Skeletal muscle satellite cell (primary cell): ENCODE measurements at regions not wholly inside any gene's neighbourhood (a gene's known extent, or its start where the extent isn't known, plus 50 kb on each side); places are given as distances from the start of the nearest gene placed in this dataset.

Experiments used
- H3K27me3 ChIP-seq: 2 replicates; pipeline ENCODE4 v1.7.0; 2013; ENCODE audit warnings: low read length; ENCODE audit not compliant: control insufficient read depth, insufficient read depth
- H3K36me3 ChIP-seq: 2 replicates; pipeline ENCODE4 v1.7.0; 2013; ENCODE audit warnings: mild to moderate bottlenecking, control low read depth, low read length; ENCODE audit not compliant: insufficient read depth
- H3K4me1 ChIP-seq: 2 replicates; pipeline ENCODE4 v1.7.0; 2013; ENCODE audit warnings: low read length; ENCODE audit not compliant: control insufficient read depth, insufficient read depth
- H3K4me2 ChIP-seq: 2 replicates; pipeline ENCODE4 v1.7.0; 2013; ENCODE audit warnings: mild to moderate bottlenecking, low read length
- H3K4me3 ChIP-seq: 2 replicates; pipeline ENCODE4 v1.7.0; 2013; ENCODE audit warnings: low read length
- H3K9ac ChIP-seq: 2 replicates; pipeline ENCODE4 v1.7.0; 2013; ENCODE audit warnings: mild to moderate bottlenecking, low read depth, low read length, moderate library complexity
- H3K9me3 ChIP-seq: replicated peaks from 2 replicates; pipeline ENCODE4 v1.7.0; 2013; ENCODE audit warnings: mild to moderate bottlenecking, control low read depth, low read length

DNA sequence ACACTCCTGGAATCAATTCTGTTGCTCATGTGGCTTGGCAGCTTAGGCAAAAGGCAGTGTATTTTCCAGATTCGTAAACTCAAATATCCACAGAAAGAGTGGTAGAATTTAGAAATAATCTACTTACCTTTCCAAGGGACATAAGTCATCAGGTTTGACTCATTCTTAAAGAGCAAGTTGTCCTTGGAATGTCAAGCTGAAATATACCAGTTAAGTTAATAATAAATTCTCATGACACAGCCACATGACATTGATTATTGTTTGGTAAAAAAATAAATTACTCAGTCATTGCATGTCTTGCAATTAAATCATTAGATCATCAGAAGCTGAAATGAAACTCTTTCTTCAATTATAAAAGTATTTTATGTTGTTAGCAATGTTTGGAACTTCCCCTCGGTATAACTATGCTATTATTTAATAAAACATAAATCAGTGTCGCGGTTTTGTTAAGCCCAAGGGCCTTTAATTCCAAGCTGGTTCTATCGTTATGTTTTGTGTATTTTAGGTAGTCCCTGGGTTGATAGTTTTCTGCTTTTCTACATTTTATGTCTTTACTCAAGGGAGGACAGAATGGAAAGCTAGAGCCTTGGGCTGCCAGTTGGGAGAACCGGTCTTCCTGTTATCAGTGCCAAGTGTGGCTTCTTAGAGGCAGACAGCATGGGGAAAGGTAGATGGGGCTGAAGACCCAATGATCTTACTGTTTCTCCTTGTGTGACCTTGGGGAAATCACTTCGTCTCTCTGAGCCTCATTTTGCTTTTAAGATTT, 79.3 kb upstream of the PRLR start:
- no peaks in the 10 kb centered on the region for H3K9me3 ChIP-seq
- H3K4me3 ChIP-seq, result no peak overlapping the region
- H3K4me2 ChIP-seq, result no peak overlapping the region
- peaks cover 3% of the 10 kb centered on the region for H3K4me1 ChIP-seq
- H3K36me3 ChIP-seq, result no peaks in the 10 kb centered on the region
- H3K27me3 ChIP-seq, result peaks cover 44% of the 10 kb centered on the region
- H3K9ac ChIP-seq, result no peak overlapping the region

DNA sequence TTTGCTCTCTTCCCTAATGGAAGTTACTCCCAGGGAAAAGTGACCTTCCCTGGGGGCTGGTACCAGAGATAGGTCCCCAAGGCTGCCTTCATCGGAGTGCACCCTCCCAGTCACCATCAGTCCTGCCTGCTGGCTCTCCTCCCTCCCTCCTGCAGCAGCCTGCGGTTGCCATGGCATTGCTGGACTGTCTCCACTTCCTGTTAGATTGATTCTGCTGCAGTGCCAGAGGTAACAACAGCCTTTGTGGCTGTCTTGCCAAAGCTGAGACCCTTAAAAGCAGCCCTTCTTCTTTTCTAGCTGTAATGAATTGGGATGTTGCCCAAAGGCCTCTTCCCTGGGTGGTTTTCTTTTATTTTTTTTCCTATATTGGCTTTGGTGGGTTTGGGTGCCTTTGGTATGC, 78.1 kb upstream of the PRLR start:
- Histone ChIP-seq H3K4me2 (no peak overlapping the region), H3K4me3 (no peak overlapping the region), H3K36me3 (no peaks in the 10 kb centered on the region), H3K9me3 (no peaks in the 10 kb centered on the region), H3K9ac (no peak overlapping the region), H3K4me1 (peaks cover 3% of the 10 kb centered on the region), H3K27me3 (peaks cover 47% of the 10 kb centered on the region)

GRCh38 chr5:35306716-35307365, 76.6 kb upstream of the PRLR start:
- H3K4me2 ChIP-seq, result no peak overlapping the region
- peaks cover 44% of the 10 kb centered on the region for H3K27me3 ChIP-seq
- H3K4me1 ChIP-seq, result no peaks in the 10 kb centered on the region
- H3K4me3 ChIP-seq, result no peak overlapping the region
- H3K9me3 ChIP-seq, result no peaks in the 10 kb centered on the region
- H3K36me3 ChIP-seq, result no peaks in the 10 kb centered on the region
- H3K9ac ChIP-seq, result no peak overlapping the region

DNA sequence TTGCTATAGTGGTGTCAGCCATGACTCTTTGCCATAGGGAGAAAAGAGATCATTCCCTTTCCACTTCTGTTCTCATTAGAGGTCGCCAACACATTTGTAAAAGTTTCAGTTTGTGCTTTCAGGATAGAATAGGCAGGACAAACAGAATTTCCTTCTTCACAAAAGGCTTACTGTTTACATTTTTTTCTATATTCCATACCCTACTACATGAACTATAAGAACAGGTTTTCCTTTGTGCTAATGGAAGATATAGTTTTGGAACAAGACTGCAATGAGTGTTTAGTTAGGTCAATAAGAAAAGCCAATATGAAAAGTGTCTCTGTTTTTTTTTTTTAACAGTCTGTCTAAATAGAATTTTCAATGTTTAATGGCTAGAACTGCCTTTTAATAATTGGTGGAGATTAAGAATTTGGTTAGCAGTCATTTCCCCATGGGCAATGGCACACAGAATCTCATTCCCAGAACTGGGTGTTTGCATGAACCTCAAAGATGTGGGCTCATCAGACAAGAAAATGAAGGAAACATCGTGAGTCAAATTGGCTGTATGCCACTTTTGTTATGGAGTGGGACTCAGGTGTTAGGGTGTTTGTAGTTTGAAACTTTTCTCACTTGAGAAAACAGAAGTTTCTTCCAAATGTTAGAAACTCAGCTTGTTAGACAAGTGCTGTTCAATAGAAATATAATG, 75.2 kb upstream of the PRLR start:
- Histone ChIP-seq H3K4me2 (no peak overlapping the region), H3K4me1 (no peaks in the 10 kb centered on the region), H3K9me3 (no peaks in the 10 kb centered on the region), H3K36me3 (no peaks in the 10 kb centered on the region), H3K27me3 (peaks cover 34% of the 10 kb centered on the region), H3K9ac (no peak overlapping the region), H3K4me3 (no peak overlapping the region)

DNA sequence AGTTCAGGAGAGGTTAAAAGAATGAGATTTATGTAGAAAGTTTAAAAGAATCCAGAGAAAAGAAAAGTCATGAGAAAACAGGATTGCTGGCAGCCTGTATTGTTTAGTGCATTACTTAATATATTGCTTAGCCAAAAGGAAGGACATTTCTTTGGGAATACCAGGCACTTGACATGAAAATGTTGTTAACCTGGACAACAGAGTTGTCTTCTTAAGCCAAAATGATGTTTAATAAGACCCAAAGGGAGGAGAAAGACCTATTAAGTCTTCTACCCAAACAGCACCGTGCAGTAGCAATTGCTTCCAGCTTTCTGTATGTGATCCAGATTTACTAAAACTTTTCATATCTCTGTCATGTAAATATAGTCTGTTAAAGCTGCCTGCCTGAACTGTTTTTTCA, 74.0 kb upstream of the PRLR start:
- Histone ChIP-seq H3K9ac (no peak overlapping the region), H3K27me3 (peaks cover 23% of the 10 kb centered on the region), H3K4me3 (no peak overlapping the region), H3K36me3 (no peaks in the 10 kb centered on the region), H3K4me1 (no peaks in the 10 kb centered on the region), H3K4me2 (no peak overlapping the region), H3K9me3 (no peaks in the 10 kb centered on the region)

DNA sequence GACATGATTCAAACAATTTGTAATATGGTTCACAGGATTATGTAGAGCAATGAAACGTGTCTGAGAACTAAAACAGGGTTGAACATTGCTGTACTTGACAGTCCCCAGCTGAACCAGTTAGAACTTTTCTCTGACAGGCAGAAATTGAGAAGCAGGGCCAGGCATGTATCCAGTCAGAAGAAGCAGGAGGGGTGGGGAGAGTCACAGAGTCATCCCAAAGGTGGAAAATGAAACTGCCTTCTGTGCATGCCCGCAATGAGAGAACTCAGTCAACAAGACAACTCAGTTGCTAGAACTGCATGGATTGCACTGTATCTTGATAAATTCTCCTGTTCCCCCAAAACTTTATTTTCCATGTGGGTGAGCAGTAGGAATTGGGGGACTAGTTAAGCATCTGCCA, 72.9 kb upstream of the PRLR start:
- Histone ChIP-seq H3K4me2 (no peak overlapping the region), H3K9ac (no peak overlapping the region), H3K4me1 (no peaks in the 10 kb centered on the region), H3K4me3 (no peak overlapping the region), H3K27me3 (peaks cover 16% of the 10 kb centered on the region), H3K9me3 (no peaks in the 10 kb centered on the region), H3K36me3 (no peaks in the 10 kb centered on the region)

DNA sequence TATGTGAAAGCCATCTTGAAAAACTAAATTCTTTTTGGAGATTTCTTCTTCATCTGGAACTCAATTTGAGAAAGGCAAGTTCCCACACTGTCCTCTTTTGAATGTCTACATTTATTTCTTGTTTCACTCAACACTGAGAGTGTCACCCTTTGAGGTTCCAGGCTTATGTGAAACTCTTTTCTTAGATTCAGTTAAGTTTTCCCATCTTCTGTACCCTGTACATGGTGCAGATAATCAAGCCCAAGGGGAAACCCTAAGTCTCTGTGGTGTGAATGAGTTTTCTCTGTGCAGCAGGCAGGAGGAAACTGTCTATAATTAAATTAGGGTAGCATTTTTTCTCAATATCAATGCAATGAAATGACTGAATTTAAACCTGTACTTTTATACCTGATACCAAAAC, 72.3 kb upstream of the PRLR start:
- no peaks in the 10 kb centered on the region for H3K9me3 ChIP-seq
- H3K36me3 ChIP-seq, result no peaks in the 10 kb centered on the region
- H3K4me1 ChIP-seq, result no peaks in the 10 kb centered on the region
- H3K27me3 ChIP-seq, result peaks cover 17% of the 10 kb centered on the region
- H3K4me3 ChIP-seq, result no peak overlapping the region
- H3K9ac ChIP-seq, result no peak overlapping the region
- H3K4me2 ChIP-seq, result no peak overlapping the region

DNA sequence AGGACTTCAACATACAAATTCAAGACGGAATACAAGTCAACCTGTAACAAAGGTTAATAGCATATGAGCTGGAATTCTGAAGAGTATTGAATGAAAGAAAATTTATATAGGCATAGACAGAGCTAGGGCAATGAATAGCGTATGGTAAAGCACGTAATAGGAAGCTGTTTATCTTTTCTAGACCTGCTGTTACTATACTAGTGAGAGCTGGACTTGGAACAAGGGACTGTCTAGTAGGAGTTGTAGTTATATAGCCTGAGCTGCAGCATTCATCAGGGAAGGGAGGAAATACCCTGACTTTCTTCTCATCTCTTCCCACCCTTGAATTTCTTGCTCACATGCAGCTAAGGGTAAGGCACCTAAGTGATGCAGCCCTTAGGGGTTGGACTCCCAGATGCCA, 67.5 kb upstream of the PRLR start:
- H3K9me3 ChIP-seq, result no peaks in the 10 kb centered on the region
- no peaks in the 10 kb centered on the region for H3K36me3 ChIP-seq
- peaks cover 3% of the 10 kb centered on the region for H3K27me3 ChIP-seq
- H3K4me3 ChIP-seq, result no peak overlapping the region
- H3K9ac ChIP-seq, result no peak overlapping the region
- H3K4me2 ChIP-seq, result no peak overlapping the region
- no peaks in the 10 kb centered on the region for H3K4me1 ChIP-seq

DNA sequence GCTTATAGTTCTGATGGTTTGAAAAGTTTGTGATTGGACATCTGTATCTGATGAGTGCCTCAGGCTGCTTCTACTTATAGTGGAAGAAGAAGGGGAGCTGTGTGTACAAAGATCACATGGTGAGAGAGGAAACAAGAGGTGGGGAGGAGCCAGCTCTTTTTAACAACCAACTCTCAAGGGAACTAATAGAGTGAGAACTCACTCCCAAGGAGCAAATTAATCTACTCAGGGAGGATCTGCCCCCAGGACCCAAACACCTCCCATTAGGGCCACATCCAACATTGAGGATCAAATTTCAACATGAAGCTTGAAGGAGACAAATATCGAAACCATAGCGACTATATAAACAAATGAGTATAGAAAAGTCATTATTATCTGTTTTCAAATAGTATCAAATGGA, 64.7 kb upstream of the PRLR start:
- H3K27me3 ChIP-seq, result peaks cover 3% of the 10 kb centered on the region
- H3K4me2 ChIP-seq, result no peak overlapping the region
- H3K9me3 ChIP-seq, result no peaks in the 10 kb centered on the region
- H3K36me3 ChIP-seq, result no peaks in the 10 kb centered on the region
- H3K9ac ChIP-seq, result no peak overlapping the region
- H3K4me1 ChIP-seq, result no peaks in the 10 kb centered on the region
- no peak overlapping the region for H3K4me3 ChIP-seq

DNA sequence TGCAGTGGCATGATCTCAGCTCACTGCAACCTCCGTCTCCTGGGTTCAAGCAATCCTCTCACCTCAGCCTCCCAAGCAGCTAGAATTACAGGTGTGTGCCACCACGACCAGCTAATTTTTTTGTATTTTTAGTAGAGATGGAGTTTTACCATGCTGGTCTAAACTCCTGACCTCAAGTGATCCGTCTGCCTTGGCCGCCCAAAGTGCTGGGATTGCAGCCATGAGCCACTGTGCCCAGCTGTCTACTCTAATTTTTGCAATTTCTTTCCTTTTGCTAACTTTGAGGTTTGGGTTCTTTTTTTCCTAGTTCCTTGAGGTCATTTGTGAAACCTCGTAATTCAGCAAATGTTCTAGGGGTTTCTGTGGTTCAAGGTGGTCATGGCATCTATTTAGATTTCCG, 63.7 kb upstream of the PRLR start:
- Histone ChIP-seq H3K27me3 (peaks cover 7% of the 10 kb centered on the region), H3K9ac (no peak overlapping the region), H3K9me3 (no peaks in the 10 kb centered on the region), H3K4me2 (no peak overlapping the region), H3K36me3 (no peaks in the 10 kb centered on the region), H3K4me1 (no peaks in the 10 kb centered on the region), H3K4me3 (no peak overlapping the region)

- Histone ChIP-seq H3K4me1 (no peaks in the 10 kb centered on the region), H3K4me3 (no peak overlapping the region), H3K27me3 (peaks cover 19% of the 10 kb centered on the region), H3K9me3 (no peaks in the 10 kb centered on the region), H3K9ac (no peak overlapping the region), H3K36me3 (no peaks in the 10 kb centered on the region), H3K4me2 (no peak overlapping the region)
Observed at GRCh38 chr5:35285435-35285834, 55.1 kb upstream of the PRLR start.
